GM12872 (cell line): ENCODE measurements at regions not wholly inside any gene's neighbourhood (a gene's known extent, or its start where the extent isn't known, plus 50 kb on each side); places are given as distances from the start of the nearest gene placed in this dataset.

Experiments used
- TF ChIP-seq, protein P1 (sequence below): IDR thresholded peaks from 3 replicates; pipeline ENCODE4 v1.5.1; 2011; ENCODE audit warnings: low read depth, mild to moderate bottlenecking, low read length, moderate library complexity; ENCODE audit not compliant: insufficient read depth

DNA sequence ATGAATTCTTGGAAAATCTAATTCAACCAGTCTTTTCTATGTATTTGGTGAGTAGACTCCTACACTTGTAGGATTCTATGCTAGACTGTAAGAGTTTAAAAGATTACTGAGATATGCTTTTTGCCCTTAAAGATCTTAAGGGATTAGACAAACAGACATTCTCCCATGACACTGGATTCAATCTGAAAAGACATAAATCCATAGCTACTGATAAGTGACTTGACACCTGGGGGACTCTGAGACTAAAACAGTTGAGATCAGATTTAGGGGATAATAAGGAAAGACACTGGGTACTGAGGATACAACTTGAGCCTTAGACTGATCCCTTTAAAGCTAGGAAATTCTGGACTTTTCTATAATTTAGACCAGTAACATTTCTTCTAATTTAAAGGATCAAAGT, 1233.4 kb downstream of the XPNPEP1 start:
- TF ChIP-seq, protein P1, sequence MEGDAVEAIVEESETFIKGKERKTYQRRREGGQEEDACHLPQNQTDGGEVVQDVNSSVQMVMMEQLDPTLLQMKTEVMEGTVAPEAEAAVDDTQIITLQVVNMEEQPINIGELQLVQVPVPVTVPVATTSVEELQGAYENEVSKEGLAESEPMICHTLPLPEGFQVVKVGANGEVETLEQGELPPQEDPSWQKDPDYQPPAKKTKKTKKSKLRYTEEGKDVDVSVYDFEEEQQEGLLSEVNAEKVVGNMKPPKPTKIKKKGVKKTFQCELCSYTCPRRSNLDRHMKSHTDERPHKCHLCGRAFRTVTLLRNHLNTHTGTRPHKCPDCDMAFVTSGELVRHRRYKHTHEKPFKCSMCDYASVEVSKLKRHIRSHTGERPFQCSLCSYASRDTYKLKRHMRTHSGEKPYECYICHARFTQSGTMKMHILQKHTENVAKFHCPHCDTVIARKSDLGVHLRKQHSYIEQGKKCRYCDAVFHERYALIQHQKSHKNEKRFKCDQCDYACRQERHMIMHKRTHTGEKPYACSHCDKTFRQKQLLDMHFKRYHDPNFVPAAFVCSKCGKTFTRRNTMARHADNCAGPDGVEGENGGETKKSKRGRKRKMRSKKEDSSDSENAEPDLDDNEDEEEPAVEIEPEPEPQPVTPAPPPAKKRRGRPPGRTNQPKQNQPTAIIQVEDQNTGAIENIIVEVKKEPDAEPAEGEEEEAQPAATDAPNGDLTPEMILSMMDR, result no peak

DNA sequence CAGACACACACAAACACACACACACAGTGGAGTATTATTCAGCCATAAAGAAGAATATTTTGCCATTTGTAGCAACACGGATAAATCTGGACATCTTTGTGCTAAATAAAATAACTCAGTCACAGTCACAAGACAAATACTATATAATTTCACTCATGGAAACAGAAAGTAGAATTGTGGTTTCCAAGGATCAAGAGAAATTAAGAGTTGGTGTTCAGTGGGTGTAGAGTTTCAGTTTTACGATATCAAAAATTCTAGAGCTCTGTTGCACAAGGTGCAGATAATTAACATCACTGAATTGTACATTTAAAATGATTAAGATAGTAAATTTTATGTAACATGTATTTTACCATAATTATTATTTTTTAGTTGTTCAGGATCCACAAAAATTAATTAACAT, 1235.0 kb downstream of the XPNPEP1 start:
- TF ChIP-seq, protein P1, result no peak

DNA sequence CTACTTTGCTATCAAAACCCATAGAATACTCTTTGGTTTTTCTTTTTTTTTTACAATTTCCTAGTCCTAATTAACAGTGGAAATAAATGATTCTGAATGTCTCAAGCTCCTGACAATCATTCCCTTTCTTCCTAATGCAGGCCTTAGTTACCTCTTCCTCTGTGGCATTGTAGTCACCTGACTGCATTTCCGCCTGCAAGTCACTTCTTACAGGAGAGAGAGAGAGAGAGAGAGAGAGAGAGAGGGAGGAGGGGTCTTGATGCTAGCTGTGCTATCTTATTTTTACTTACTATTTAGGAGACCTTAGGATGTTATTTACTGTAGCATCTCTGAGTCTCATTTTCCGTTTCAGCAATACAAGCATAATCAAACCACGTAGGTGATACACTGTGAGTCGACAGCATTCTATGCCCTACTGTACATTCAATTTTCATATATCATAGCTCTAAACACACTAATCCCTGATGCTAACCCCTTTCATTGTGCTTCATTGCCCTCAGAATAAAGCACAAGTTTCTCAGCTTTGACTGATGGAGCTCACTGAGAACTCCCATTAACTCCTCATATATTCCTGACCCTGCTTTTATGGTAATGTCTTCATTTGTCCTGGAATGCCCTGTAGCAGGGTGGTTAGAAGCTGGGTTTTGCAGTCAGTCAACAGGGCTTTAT, 1237.3 kb downstream of the XPNPEP1 start:
- TF ChIP-seq, protein P1, result no peak

DNA sequence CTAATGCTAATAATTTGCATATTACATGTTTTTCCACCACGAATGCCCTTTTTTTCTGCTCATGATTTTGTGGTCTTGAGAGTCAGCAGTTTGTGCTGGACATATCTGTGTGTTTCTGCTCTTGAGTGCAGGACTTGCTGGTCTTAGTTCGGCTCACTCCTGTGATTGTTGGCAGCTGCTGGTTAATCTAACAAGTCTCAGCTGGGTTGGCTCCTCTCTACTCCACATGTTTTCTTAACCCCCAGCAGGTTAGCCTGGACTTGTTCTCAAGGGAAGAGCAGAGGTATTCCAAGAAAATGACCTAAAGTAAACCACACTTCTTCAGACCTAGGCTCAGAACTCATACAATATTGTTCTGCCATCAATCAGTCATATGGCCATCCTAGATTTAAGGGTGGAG, 1238.9 kb downstream of the XPNPEP1 start:
- TF ChIP-seq, protein P1, result no peak

DNA sequence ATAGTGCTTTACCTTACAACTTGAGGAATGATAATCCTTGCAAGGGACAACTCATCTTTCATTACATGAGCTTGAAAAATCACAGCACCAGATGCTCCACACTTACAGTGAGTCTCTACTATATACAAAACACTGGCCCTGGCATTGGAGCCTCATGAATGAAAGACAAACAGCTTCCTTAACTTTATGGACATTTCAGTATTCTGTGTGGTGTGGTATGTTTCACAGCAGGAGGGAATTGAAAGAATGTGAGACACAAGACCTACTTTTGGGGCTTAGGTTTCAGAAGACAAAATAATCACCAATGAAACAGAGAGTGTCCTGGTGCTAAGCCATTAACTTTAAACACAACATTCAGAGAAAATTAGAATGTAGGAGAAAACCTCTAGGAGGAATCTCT, 1249.6 kb downstream of the XPNPEP1 start:
- TF ChIP-seq, protein P1, result no peak

DNA sequence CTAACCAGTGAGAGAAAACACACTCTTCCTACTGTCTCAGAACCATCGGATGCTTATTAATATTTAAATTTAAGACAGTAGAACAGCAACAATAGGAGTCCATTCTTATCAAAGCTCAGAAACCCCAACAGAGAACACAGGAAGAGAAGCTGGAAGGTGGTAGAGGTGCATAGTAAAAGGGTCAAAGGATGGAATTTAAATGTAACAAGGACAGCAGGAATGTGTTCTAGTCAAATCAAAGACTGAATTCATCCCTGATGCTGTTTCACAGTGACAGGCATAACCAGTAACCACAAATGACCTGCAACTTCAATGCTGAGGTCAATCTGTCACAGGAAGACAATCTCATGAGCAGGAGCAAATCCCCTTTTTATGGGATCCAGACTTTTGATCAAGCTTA, 1259.7 kb downstream of the XPNPEP1 start:
- TF ChIP-seq, protein P1, result no peak

DNA sequence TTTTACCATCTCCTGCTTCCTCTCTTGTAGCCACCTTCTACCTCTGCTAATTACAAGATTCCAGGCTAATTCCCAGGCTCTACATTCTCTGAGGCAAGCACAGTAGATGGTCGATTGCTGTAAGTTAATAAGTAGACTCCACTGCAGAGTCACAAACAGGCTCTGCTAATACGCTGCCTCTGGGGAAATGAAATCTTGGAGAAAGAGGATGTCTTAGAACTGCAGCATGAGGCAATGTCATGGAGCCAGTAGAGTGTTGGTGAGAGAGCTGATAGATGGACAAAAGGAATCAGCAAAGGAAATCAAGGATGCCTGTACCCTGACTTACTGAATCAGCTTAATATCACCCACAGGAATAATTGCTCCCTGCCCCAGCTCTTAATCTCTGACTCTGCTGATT, 1260.3 kb downstream of the XPNPEP1 start:
- TF ChIP-seq, protein P1, result no peak

DNA sequence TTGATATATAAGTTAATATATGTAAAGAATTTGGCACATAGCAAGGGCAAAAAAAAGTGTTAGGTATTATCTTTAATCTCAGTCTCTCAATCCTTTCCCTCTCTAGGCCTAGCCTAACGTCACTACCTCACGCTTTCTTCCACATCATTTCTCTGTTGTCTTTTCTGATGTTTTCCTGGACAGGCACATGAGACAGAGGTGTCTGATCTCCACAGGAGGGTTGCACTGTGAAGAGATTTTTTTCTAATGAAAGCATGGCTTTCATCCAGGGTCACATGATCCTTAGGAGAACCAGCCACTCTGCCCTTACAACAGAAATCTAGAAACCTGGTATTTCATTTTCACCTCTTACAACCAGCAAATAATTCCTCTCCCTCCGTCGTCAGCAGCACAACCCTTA, 1268.3 kb downstream of the XPNPEP1 start:
- TF ChIP-seq, protein P1, result no peak
